GM19193 (cell line): ENCODE measurements at regions not wholly inside any gene's neighbourhood (a gene's known extent, or its start where the extent isn't known, plus 50 kb on each side); places are given as distances from the start of the nearest gene placed in this dataset.

ENCODE experiments used
- POLR2A ChIP-seq: IDR thresholded peaks from 4 replicates; pipeline ENCODE4 v1.6.1; 2011; ENCODE audit not compliant: insufficient read depth, insufficient read length; ENCODE audit errors: extremely low read depth

- no peak for TF ChIP-seq POLR2A
These were observed 125.8 kb upstream of the GALNT15 start for GRCh38 chr3:16048435-16049318.

- no peak for TF ChIP-seq POLR2A
These were observed 123.6 kb upstream of the GALNT15 start for GRCh38 chr3:16050641-16051467.

- TF ChIP-seq POLR2A: no peak
These were observed 122.8 kb upstream of the GALNT15 start for GRCh38 chr3:16051691-16052090.

DNA sequence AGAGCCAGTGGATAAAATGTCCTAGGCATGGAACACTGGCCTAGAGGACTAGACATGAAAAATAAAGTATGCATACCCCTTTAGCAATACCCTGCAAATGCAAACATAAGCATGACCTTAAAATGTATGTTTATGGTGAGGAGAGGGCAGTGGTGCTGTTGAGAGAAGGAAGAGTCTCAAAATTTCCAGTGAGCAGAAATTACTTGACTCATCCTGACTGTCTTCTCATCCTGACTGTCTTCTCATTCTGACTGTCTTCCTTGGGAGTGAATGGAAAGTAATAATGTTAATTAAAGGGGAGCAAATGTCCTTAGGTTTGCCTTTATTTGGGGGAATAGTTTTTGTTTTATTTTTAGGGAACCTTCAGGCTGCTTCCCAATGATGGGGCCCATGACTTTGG, 121.5 kb upstream of the GALNT15 start:
- TF ChIP-seq POLR2A: no peak

DNA sequence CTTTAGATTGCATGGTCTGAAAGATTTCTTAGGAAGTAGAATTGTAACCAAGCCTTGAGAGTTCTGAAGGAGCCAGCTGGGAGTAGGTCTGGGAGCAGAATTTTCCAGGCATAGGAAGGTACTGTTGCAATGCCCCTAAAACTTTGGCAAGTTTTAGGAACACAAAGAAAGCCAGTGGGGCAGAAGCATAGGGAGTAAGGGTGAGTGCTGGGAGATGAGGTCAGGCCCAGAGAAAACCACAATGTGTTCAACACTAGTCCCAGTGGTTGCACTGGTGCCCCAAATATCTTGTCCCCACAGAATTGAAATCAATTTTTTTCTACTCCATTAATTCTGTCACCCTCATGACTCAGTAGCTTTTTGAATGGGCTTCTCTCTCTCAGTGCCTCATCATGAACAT, 120.7 kb upstream of the GALNT15 start:
- no peak for TF ChIP-seq POLR2A

DNA sequence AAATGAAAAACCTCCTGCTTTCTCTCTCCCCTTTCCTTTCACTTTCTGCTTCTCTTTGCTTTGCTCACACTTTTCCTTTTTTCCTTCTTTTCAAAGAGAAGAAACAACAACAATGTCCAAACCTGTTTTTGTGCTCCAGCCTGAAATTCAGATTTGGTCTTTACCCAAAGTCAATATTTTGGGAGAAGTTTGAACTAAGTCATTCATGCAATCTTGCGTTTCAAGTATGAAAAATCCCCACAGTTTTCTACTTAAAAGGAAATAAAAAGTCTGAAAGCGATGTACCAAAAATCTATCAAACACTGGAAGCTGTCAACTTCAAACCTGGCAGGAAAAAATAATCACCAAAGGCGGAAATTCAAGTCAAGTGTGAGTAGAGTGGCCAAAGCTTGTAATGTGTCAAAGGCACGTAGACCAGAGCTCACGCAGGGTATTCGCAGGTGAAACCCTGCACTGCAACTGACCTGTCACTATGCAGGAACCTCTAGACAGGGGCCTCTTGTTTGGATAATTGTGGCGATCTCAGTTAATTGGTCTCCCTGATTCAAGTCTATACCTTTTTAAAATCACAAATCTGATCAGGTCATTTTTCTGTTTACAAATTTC, 118.8 kb upstream of the GALNT15 start:
- no peak for TF ChIP-seq POLR2A

- TF ChIP-seq POLR2A: no peak
These were observed 118.3 kb upstream of the GALNT15 start for GRCh38 chr3:16056217-16056616.

DNA sequence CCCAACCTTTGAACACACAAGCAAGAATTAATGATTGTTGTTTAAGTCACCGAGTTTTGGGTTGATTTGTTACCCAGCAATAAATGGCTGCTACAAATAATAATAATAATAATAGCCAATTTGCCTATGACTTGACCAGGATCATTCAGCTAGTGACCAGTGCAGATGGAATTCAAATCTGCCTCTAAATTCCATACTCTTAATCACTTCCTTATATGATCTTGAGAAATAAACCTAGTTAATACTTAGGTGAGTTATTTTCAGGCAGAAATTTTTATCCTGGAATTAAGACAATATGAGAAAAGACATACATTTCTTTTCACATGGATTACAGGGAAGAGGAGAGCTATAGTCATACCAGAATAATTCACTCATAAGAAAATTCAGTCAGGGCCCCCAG, 116.0 kb upstream of the GALNT15 start:
- no peak for TF ChIP-seq POLR2A

GRCh38 chr3:16059081-16059537, 115.4 kb upstream of the GALNT15 start:
- TF ChIP-seq POLR2A: no peak

- no peak for TF ChIP-seq POLR2A
These were observed 114.6 kb upstream of the GALNT15 start for GRCh38 chr3:16059711-16060357.

DNA sequence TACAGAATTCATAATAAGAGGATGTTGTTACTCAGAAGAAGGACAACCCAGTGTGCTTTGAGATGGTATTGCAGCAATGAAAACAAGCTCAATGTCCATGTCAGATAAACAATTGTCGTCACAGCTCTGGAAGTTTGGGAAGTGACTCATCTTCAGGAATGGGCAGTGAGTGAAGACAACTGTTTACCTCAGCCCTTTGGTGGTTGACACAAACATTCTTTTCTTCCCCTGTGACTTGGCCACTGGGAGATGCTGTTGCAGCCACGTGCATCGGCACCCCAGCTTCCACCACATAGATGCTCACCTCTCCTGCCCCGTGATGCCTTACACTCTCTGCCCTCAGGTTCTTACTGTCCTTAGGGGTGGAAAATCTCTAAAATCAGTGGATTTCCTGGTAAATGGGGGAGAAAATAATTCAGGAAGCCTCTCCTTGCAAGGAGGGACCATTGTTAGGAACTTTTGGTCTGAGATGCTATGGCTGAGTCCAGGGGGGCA, 114.1 kb upstream of the GALNT15 start:
- no peak for TF ChIP-seq POLR2A

- TF ChIP-seq POLR2A: no peak
These were observed 113.5 kb upstream of the GALNT15 start for GRCh38 chr3:16060945-16061344.

DNA sequence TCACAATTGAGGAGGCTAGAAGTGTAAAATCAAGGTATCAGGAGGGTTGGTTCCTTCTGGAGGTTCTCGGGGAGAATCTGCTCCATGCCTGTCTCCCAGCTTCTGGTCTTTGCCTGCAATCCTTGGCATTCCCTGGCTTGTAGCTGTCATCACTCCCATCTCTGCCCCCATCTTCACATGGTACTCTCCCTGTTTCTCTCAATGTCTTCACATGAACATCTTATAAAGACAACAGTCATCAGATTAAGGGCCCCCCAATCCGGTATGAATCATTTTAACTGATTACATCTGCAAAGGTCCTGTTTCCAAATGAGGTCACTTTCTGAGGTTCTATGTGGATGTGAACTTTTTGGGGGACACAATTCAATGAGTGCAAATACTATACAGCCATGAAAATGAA, 113.0 kb upstream of the GALNT15 start:
- TF ChIP-seq POLR2A: no peak

DNA sequence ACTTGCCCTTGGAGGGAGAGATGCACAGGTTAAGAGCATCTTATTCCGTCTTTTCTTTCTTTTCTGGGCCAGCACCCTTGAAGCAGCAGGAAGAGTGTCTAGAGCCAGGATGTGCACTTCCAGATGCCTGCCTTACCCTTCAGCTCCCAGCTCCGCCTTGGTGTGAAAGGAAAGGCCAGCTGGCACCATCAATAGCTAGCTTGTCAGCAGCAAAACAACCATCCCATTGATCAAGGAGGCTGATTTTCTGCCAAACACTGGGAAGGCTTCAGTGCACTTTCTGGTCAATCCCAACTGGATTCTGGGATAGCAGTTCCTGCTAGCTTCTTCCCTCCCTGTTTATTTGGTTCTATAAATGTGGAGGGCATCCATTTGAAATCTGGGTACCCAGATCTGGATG, 110.9 kb upstream of the GALNT15 start:
- TF ChIP-seq POLR2A: no peak
